Motor neuron (in vitro differentiated cells): ENCODE measurements at regions not wholly inside any gene's neighbourhood (a gene's known extent, or its start where the extent isn't known, plus 50 kb on each side); places are given as distances from the start of the nearest gene placed in this dataset.

ENCODE experiments used
- ATAC-seq, 8 experiments: fragments of 200-7000 bp; cut with Tn5 transposase; replicated peaks in 6 of 8; 2 replicates each; pipeline ENCODE4 v1.8.0; 2021; ENCODE audit warnings: mild to moderate bottlenecking in 8 of 8, moderate library complexity in 8 of 8
- H3K27ac ChIP-seq, 2 donors: fragments of 250-450 bp; sonication (Bioruptor Pico); 2 replicates each; pipeline ENCODE4 v1.9.0; 2021; ENCODE audit warnings: antibody characterized with exemption in 2 of 2, mild to moderate bottlenecking in 2 of 2, moderate library complexity in 1 of 2
- H3K4me1 ChIP-seq, 2 donors: fragments of 250-450 bp; sonication (Bioruptor Pico); replicated peaks in 1 of 2; 2 replicates each; pipeline ENCODE4 v1.6.1; 2021; ENCODE audit warnings: antibody characterized with exemption in 2 of 2, mild to moderate bottlenecking in 2 of 2, moderate library complexity in 1 of 2
- H3K4me3 ChIP-seq, 5 donors: fragments of 250-450 bp; sonication (Bioruptor Pico); 2 replicates each; pipeline ENCODE4 v1.9.0; 2021; ENCODE audit warnings: antibody characterized with exemption in 5 of 5, mild to moderate bottlenecking in 5 of 5, moderate library complexity in 4 of 5
- WGBS, 10 experiments: fragments of 450-650 bp; shearing (Covaris generic); methylation state at CpG; one replicate each; pipeline ENCODE4 v1.0.0; 2022; 5-methylcytosine and 5-hydroxymethylcytosine counted together
- in situ Hi-C, 9 experiments: fragments of 400-800 bp; cut with MboI; loops; one replicate each; pipeline ENCODE4 v1.15.0; 2021; ENCODE audit warnings: low sequenced_read_pairs in 9 of 9, low pct_unique_long_range_greater_than_20kb in 2 of 9; ENCODE audit not compliant: unreplicated experiment in 9 of 9

DNA sequence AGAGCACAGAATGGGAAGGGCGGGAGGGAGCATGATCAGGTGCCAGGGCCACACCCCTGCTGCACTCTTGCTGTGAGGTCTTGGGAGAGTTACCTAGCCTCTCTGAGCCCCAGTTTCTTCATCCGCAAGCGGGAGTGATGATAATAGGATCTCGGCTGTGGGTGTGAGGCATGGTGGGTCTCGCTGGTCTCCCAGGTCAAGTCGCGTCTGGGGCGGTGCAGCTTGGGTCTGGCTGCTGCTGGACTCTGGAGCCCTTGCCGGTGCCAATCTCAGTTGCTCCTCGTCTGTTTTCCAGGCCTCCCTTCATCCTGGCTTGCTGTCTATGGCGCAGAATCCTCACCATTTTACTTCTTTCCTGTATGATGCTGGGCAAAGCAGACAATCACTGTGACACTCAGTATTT lies 130.3 kb upstream of the RAB12 start:
- Histone ChIP-seq H3K4me3 (no peak overlapping the region), H3K4me1 (no peaks in the 10 kb centered on the region), H3K27ac (no peak overlapping the region)
- in situ Hi-C loops = loop anchor here in 2 of 9 experiments (25.0 kb wide), 2 partner anchors 917 to 1217 kb away; partner anchors contain the start of gene PTPRM (in 1 of the 2)
- 67 to 100% (median 88%) methylated on average over 4 to 7 of the region's 11 CpGs; no CpG with 5 or more reads in 6 of the 10 experiments for WGBS, 10 experiments
- peak in 1 of 8 experiments; percentile 9 for ATAC-seq

DNA sequence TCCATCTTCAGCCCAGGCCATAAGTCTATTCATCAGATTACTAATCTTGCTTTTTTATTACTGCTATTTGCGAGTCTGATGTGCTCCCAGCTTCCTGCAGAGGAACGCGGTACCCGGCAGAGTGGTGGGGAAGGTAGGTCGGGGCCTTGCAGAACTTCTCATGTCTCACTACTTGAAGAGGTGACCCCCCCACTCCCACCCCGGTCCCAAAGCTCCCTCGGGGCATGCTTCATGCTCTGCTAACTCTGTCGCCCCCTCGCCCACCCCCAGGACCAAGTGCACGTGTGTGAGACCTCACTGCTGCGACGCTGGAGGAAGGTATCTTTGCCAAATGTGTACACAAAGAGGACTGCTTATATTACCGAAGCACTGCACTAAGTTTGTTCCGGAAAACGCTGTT lies 129.4 kb upstream of the RAB12 start:
- in situ Hi-C loops = loop anchor here in 2 of 9 experiments (25.0 kb wide), 2 partner anchors 917 to 1217 kb away; partner anchors contain the start of gene PTPRM (in 1 of the 2)
- Histone ChIP-seq H3K4me3 (no peak overlapping the region), H3K4me1 (no peaks in the 10 kb centered on the region), H3K27ac (no peak overlapping the region)
- 33 to 100% (median 83%) methylated on average over 1 to 7 of the region's 15 CpGs for WGBS, 10 experiments
- ATAC-seq = no peak

DNA sequence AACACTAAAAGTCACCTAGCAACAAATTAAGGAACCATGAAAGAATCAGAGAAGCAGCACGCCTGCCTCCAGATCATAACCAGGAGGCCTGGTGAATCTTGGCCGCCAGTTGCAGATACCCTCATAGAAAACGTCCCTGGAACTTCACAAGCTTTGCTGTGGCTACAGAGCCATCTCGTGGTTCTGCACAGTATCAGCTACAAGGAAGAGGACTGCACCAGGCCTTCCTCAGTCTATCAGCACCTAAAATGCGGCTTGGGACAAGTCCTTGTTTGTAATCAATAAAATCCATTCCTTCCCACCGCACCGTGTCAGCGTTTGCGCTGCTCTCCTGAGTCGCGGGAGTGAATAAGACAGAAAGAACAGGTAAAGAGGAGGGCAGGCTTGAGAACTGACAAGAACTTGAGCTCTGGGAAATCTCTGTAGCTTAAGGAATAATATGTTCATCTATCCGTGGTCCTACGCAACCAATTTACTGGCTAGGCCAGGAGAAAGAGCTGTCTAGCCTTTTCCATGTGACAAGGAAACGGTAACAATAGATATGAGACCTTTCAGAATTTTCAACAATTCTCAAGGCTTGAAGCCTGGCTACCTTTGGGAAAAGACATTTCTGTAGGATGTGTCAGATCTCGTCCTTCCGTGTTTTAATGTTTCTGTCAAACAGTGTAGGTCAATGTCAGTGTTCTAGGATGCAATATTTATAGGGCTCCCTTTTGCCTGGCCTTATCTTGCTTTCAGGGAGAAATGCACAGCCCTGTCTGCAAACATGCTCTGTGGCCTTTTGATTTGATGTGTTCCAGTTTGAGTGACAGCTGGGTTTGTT lies 128.5 kb upstream of the RAB12 start:
- WGBS, 10 experiments = 29 to 80% (median 64%) methylated on average over 1 to 13 of the region's 16 CpGs
- Histone ChIP-seq H3K4me3 (no peak overlapping the region), H3K4me1 (no peaks in the 10 kb centered on the region), H3K27ac (no peak overlapping the region)
- in situ Hi-C loops = loop anchor here in 2 of 9 experiments (25.0 kb wide), 2 partner anchors 918 to 1218 kb away; partner anchors contain the start of gene PTPRM (in 1 of the 2)
- peak; percentile 69 to 98 (median 88) for ATAC-seq

DNA sequence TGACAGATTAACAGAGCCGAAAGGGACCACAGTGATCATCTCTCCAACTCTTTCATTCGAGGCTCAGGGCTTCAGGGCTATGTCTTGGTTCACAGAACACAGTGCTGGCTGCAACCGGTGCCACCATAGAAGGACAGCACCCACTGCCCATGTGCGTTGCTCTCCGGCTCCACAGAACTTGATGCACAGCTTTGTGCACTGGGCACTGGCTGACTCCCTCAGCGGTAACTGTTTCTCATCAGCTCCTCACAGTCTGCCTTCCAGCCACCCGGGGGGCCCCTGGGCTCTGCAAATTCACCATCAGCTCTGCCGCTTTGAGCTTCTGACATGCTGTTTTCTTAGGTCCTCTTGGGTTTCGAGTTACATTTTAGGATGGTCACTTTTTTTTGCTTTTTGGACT lies 124.3 kb upstream of the RAB12 start:
- no peak overlapping the region for H3K27ac ChIP-seq
- 48 to 100% (median 83%) methylated on average over 1 to 8 of the region's 9 CpGs; no CpG with 5 or more reads in 3 of the 10 experiments for WGBS, 10 experiments
- no peaks in the 10 kb centered on the region for H3K4me1 ChIP-seq
- H3K4me3 ChIP-seq = no peak overlapping the region
- no peak for ATAC-seq
- in situ Hi-C loops = loop anchor here in 2 of 9 experiments (25.0 kb wide), 2 partner anchors 923 to 1223 kb away; partner anchors contain the start of gene PTPRM (in 1 of the 2)

DNA sequence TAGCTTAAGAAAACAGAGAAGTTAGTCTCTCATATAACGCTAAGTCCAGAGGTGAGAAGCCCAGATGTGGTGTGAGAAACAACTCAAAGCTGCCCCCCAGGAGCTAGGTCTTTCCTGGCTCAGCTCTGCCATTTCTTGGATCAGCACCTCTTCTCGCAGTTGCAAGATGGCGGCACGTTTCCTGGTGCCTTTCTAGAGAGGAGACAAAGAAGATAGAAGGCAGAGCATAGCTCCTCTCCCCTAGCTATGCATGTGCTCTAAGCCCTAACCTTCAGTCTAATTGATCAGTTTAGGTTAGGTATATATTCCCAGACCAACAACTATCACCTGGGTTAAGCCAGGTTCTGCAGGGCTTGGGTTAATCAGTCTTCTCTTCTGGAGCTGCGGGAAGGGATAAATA lies 119.5 kb upstream of the RAB12 start:
- in situ Hi-C loops = loop anchor here in 2 of 9 experiments (25.0 kb wide), 2 partner anchors 927 to 1227 kb away; partner anchors contain the start of gene PTPRM (in 1 of the 2)
- H3K27ac ChIP-seq = no peak overlapping the region
- H3K4me1 ChIP-seq = no peaks in the 10 kb centered on the region
- WGBS, 10 experiments = 60 to 100% (median 87%) methylated on average over 1 to 5 of the region's 5 CpGs; no CpG with 5 or more reads in 2 of the 10 experiments
- ATAC-seq = no peak
- H3K4me3 ChIP-seq = no peak overlapping the region

DNA sequence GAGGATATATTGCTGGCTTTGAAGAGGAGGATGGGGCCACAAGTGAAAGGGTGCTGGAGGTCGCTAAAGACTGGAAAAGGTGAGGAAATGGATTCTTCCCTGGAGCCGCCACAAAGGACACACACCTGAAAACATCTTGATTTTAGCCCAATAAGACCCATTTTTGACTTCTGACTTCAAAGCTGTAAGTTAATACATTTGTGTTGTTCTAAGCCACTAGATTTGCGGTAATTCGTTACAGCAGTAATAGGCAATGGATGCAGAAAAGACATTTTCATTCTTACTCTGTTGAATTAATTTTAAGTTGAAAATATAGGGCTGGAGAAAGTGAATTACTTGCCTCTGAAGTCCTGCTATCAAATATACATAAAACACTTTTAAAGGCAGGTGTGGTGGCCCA lies 117.7 kb upstream of the RAB12 start:
- Histone ChIP-seq H3K4me1 (no peaks in the 10 kb centered on the region), H3K27ac (no peak overlapping the region), H3K4me3 (no peak overlapping the region)
- WGBS, 10 experiments = 48 to 100% (median 77%) methylated on average over 2 to 4 of the region's 4 CpGs; no CpG with 5 or more reads in 2 of the 10 experiments
- in situ Hi-C loops = loop anchor here in 2 of 9 experiments (25.0 kb wide), 2 partner anchors 929 to 1229 kb away; partner anchors contain the start of gene PTPRM (in 1 of the 2)
- no peak for ATAC-seq

GRCh38 chr18:8493141-8493540 lies 116.1 kb upstream of the RAB12 start:
- in situ Hi-C loops = loop anchor here in 2 of 9 experiments (25.0 kb wide), 2 partner anchors 931 to 1231 kb away; partner anchors contain the start of gene PTPRM (in 1 of the 2)
- H3K4me3 ChIP-seq = no peak overlapping the region
- no peak for ATAC-seq
- no peak overlapping the region for H3K27ac ChIP-seq
- H3K4me1 ChIP-seq = no peaks in the 10 kb centered on the region
- WGBS, 10 experiments = 34 to 80% (median 71%) methylated on average over 1 to 4 of the region's 4 CpGs; no CpG with 5 or more reads in 6 of the 10 experiments

DNA sequence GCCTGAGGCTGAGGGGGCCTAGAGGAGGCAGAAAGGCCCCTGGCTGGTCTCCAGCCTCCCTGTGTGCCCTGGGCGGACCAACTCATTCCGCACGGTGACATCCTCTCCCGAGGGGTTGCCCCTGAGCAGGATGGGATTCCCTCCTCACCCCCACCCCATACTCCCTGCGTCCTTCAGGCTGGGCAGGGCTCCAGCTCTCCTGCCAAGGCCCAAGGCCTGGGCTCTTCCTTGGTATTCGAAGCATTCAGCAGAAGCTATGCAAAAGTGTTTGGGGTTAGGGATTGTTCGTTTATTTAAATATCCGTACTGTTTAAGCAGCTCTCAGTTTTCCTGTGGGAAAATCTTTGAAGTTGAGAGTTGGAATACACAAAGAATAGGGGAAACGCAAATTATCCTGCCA lies 113.1 kb upstream of the RAB12 start:
- Histone ChIP-seq H3K4me3 (no peak overlapping the region), H3K4me1 (no peaks in the 10 kb centered on the region), H3K27ac (no peak overlapping the region)
- WGBS, 10 experiments = 25 to 100% (median 65%) methylated on average over 1 to 5 of the region's 9 CpGs; no CpG with 5 or more reads in 1 of the 10 experiments
- peak in 3 of 8 experiments; percentile 22 to 55 (median 45) for ATAC-seq
- in situ Hi-C loops = loop anchor here in 2 of 9 experiments (25.0 kb wide), 2 partner anchors 934 to 1234 kb away; partner anchors contain the start of gene PTPRM (in 1 of the 2)

DNA sequence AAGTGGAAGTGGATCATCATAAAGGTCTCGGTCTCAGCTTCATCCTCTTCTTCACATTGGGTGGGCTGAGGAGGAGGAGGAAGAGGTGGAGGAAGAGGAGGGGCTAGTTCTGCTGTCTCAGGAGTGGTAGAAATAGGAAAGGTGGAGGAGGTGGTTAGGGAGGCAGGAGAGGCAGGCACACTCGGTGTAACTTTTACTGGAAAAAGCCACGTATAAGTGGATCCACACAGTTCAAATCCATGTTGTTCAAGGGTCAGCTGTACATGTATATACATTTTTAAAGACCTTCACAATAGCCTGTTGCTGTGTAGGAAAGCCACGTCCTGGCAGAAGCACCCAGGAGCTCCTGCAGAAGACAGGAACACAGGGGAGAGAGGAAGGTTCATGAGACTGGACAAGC lies 110.3 kb upstream of the RAB12 start:
- 38 to 92% (median 70%) methylated on average over 1 to 4 of the region's 4 CpGs; no CpG with 5 or more reads in 1 of the 10 experiments for WGBS, 10 experiments
- H3K27ac ChIP-seq = no peak overlapping the region
- no peaks in the 10 kb centered on the region for H3K4me1 ChIP-seq
- in situ Hi-C loops = loop anchor here in 2 of 9 experiments (25.0 kb wide), 2 partner anchors 937 to 1237 kb away; partner anchors contain the start of gene PTPRM (in 1 of the 2)
- H3K4me3 ChIP-seq = no peak overlapping the region
- ATAC-seq = no peak

DNA sequence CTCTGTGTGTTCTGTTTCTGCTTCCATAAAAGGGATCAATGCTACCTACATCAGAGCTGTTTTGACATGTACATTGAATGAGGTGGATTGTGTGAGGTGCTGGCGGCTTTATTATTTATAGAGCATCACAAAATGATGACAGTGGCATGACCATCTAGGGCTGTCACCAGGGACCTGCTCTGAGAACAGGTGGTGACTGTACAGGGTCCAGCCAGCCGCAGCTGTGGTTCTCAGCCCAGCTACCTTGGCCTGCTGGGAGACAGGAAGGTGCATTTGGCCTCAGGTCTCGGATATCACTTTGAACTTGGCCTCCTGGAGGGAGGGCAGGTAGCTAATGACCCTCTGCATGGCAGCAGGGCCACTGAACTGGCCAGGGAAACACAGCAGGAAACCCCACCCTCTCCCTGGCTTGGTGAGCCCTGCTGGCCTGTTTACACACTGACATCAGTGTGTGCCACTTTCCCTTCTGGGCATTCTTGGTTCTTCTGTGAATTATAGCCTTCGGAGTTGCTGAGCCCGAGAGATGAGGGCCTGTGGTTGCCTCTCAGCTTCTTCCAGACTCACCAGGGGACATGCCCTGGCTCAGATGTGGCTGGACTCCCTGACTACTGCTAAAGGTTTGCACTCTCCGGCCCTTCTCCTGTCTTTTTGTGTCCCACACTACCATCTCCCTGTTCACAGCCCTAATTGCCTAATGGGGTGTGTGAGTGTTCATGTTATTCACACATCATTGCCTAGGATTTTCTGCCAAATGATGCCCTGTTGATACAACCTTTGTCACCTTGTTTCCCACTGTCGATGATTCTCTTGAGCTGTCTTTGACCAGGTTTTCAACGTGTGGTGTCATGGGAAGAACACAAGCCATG lies 109.2 kb upstream of the RAB12 start:
- Histone ChIP-seq H3K27ac (no peak overlapping the region), H3K4me3 (no peak overlapping the region), H3K4me1 (no peaks in the 10 kb centered on the region)
- in situ Hi-C loops = loop anchor here in 2 of 9 experiments (25.0 kb wide), 2 partner anchors 938 to 1238 kb away; partner anchors contain the start of gene PTPRM (in 1 of the 2)
- ATAC-seq = peak in 4 of 8 experiments; percentile 38 to 93 (median 44)
- 10 to 100% (median 60%) methylated on average over 1 to 4 of the region's 8 CpGs; no CpG with 5 or more reads in 2 of the 10 experiments for WGBS, 10 experiments

DNA sequence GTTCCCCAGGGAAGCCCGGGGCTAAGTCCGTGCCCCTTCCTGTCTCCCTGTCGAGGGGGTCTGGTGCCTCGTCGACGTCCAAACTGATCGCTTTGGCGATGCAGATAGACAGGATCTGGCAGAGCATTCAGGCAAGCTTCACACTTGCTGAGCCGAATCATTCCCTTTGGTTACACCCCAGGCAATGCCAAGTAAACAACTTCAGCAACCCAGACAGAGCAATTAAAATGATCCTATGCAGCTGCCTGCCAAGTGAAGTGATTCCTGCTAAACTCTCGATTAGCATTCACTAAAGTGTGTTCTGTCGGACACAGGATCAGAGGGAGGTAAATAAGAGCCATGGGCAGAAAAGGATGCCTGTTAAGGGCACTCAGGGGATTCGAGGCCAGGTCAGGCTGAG lies 108.2 kb upstream of the RAB12 start:
- in situ Hi-C loops = no loop called here
- ATAC-seq = peak in 4 of 8 experiments; percentile 20 to 88 (median 74)
- Histone ChIP-seq H3K27ac (no peak overlapping the region), H3K4me1 (no peaks in the 10 kb centered on the region), H3K4me3 (no peak overlapping the region)
- WGBS, 10 experiments = 0 to 81% (median 53%) methylated on average over 1 to 11 of the region's 12 CpGs; no CpG with 5 or more reads in 3 of the 10 experiments

DNA sequence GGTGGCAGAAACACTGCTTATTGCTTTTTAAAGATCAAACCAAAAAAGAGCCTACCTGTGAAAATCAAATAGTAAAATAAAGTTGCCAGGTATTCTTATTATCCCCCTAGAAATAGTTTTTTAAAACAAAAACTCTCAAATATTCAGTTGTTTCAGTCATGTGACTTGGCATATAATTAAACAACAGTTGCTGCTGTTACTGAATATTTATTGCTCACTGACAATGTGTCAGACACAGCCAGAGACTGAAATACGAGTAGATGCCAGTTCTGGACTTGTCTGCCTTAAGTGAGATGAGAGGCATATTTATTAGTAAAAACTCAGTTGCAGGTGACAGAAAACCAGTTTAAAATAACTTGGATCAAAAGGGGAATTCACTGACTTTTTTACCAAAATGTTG lies 106.0 kb upstream of the RAB12 start:
- WGBS, 10 experiments = 0 to 100% (median 89%) methylated on average over 1 of the region's 1 CpG; no CpG with 5 or more reads in 1 of the 10 experiments
- Histone ChIP-seq H3K4me1 (no peaks in the 10 kb centered on the region), H3K4me3 (no peak overlapping the region), H3K27ac (no peak overlapping the region)
- peak in 1 of 8 experiments; percentile 52 for ATAC-seq
- in situ Hi-C loops = no loop called here
